ENCODE measurements at regions not wholly inside any gene's neighbourhood (a gene's known extent, or its start where the extent isn't known, plus 50 kb on each side); places are given as distances from the start of the nearest gene placed in this dataset.

DNA sequence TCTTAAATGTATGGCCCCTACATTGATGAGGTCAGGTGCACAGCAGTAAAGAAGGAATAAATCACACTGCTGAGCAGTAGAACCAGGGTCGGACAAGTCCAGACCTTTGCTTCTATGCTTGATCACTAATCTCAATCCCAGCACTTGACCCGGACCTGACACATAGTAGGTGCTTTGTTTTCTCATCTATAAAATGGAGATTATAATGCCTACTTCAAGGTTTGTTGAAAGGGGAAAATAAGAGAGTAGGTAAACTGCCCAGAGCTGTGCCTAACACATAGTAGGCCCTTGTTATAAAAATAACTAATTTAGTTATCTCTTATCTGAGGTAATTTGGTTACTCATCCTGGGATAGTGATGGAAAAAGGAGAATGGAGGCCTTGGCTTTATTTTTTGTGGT is 125.0 kb downstream of the RXFP2 start:
- TF ChIP-seq POLR2A (IDR thresholded peaks at IDR 0.05) (no peak), CTCF (IDR thresholded peaks at IDR 0.05) (no peak)

Measured in lower leg skin (tissue), 3 donors.